Natural killer cell (primary cell): ENCODE measurements at regions not wholly inside any gene's neighbourhood (a gene's known extent, or its start where the extent isn't known, plus 50 kb on each side); places are given as distances from the start of the nearest gene placed in this dataset.

Experiments
- ATAC-seq, 3 donors: fragments of 150-1000 bp in 2 of 3; fragments of 200-7000 bp in 1 of 3; cut with Tn5 transposase; 1 replicate in 1 of 3; 2 replicates in 2 of 3; pipeline ENCODE4 v1.10.0; 2021; ENCODE audit warnings: mild to moderate bottlenecking in 2 of 3, moderate library complexity in 2 of 3
- DNase-seq, 2 donors: peaks; one replicate each; pipeline versions ENCODE4 v3.0.0 to v3.0.0-alpha.2; 2013 to 2021; ENCODE audit warnings: mixed read lengths in 1 of 2
- H3K27ac ChIP-seq: one replicate; pipeline ENCODE4 v1.5.1; 2013; ENCODE audit warnings: mild to moderate bottlenecking, low read length
- H3K27me3 ChIP-seq: one replicate; pipeline ENCODE4 v1.6.1; 2013; ENCODE audit warnings: low read length; ENCODE audit not compliant: control insufficient read depth, insufficient read depth
- H3K36me3 ChIP-seq: one replicate; pipeline ENCODE4 v1.6.1; 2013; ENCODE audit warnings: low read length; ENCODE audit not compliant: control insufficient read depth, insufficient read depth
- H3K4me1 ChIP-seq: one replicate; pipeline ENCODE4 v1.6.1; 2013; ENCODE audit warnings: low read length; ENCODE audit not compliant: control insufficient read depth, insufficient read depth
- H3K4me3 ChIP-seq: one replicate; pipeline ENCODE4 v1.5.1; 2013; ENCODE audit warnings: low read length
- H3K9me3 ChIP-seq: one replicate; pipeline ENCODE4 v1.6.1; 2013; ENCODE audit warnings: low read length; ENCODE audit not compliant: control insufficient read depth, insufficient read depth
- H3K27ac Mint-ChIP-seq, 2 donors: one replicate each; pipeline ENCODE4 v1.8.0; 2022; ENCODE audit warnings: mild to moderate bottlenecking in 2 of 2, mixed read lengths in 2 of 2, moderate library complexity in 1 of 2
- H3K27me3 Mint-ChIP-seq, 2 donors: one replicate each; pipeline ENCODE4 v1.8.0; 2022; ENCODE audit warnings: low read depth in 2 of 2, mixed read lengths in 2 of 2
- H3K36me3 Mint-ChIP-seq: one replicate; pipeline ENCODE4 v1.8.0; 2022; ENCODE audit warnings: mixed read lengths
- H3K4me1 Mint-ChIP-seq, 2 donors: one replicate each; pipeline ENCODE4 v1.8.0; 2022; ENCODE audit warnings: mixed read lengths in 2 of 2
- H3K4me3 Mint-ChIP-seq: one replicate; pipeline ENCODE4 v1.8.0; 2022; ENCODE audit warnings: mild to moderate bottlenecking, moderate library complexity, mixed read lengths
- H3K9me3 Mint-ChIP-seq, 2 donors: one replicate each; pipeline ENCODE4 v1.8.0; 2022; ENCODE audit warnings: mixed read lengths in 2 of 2
- WGBS: methylation state at CpG from one replicate; pipeline ENCODE4 v1.1.7; 2013; ENCODE audit warnings: missing lambda C conversion rate; ENCODE audit not compliant: insufficient coverage; 5-methylcytosine and 5-hydroxymethylcytosine counted together
- intact Hi-C: fragments of 100-400 bp; cut with micrococcal nuclease; formaldehyde crosslinking; loops from one replicate; pipeline ENCODE4 v1.14.2; 2022
- TF ChIP-seq, protein P1 (sequence below): fragments of 200-600 bp; IDR thresholded peaks from one replicate; pipeline ENCODE4 v1.8.0; 2022; ENCODE audit warnings: antibody characterized with exemption

DNA sequence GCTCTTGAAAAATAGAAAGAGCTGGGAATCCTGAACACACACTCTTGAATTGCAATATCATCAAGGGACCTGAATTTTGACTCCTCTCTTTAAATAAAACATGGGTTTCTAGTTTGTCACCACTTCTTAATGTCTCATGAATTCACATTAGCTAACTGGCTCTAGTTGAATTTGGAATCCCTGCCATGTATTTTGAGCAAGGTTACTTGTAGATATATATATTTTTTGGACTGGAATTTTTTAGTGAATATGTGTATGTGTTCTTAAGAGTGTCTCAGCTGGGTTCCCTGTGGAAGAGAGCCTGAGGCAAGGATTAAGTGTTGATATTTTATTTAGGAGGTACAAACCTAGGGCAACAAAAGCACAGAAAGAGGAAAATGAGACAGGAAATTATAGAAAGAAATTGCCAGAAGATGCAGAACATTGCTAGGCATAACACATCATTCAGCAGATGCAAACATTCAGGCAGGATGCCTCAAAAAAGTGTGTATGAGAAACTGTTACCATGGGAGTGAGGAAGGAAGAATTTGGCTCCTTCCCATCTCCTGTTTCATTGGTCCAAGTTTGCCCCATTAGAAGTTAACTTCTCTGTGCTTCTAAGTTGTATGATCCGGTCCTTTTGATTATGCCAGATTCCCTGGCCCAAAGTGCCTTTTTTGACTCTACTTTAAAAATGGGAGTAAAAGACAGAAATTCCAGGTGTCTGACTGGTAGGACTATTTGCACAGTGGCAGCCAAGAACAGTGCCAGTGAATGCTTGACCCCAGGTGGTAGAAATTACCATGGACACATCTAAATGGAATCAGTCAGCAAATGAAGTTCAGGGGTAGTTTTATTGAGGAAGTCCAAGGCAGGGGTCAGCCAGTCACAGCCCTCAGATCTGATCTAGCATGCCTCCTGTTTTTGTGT is 253.7 kb upstream of the TGFBR2 start:
- TF ChIP-seq, protein P1, sequence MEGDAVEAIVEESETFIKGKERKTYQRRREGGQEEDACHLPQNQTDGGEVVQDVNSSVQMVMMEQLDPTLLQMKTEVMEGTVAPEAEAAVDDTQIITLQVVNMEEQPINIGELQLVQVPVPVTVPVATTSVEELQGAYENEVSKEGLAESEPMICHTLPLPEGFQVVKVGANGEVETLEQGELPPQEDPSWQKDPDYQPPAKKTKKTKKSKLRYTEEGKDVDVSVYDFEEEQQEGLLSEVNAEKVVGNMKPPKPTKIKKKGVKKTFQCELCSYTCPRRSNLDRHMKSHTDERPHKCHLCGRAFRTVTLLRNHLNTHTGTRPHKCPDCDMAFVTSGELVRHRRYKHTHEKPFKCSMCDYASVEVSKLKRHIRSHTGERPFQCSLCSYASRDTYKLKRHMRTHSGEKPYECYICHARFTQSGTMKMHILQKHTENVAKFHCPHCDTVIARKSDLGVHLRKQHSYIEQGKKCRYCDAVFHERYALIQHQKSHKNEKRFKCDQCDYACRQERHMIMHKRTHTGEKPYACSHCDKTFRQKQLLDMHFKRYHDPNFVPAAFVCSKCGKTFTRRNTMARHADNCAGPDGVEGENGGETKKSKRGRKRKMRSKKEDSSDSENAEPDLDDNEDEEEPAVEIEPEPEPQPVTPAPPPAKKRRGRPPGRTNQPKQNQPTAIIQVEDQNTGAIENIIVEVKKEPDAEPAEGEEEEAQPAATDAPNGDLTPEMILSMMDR: no peak
- Histone ChIP-seq H3K4me3 (no peak overlapping the region), H3K27ac (no peak overlapping the region), H3K4me1 (peaks cover 21% of the 10 kb centered on the region), H3K36me3 (no peaks in the 10 kb centered on the region), H3K9me3 (no peaks in the 10 kb centered on the region), H3K27me3 (no peaks in the 10 kb centered on the region)
- H3K27ac Mint-ChIP-seq: no peak overlapping the region
- no peak for DNase-seq
- peak overlapping the region; percentile 45 for H3K4me3 Mint-ChIP-seq
- H3K9me3 Mint-ChIP-seq: no peaks in the 10 kb centered on the region
- peaks cover 48 to 49% of the 10 kb centered on the region in 2 donors for H3K4me1 Mint-ChIP-seq
- intact Hi-C loops: no loop called here
- H3K27me3 Mint-ChIP-seq: peaks cover 11 to 27% of the 10 kb centered on the region in 2 donors
- 100% methylated on average over 1 of the region's 1 CpG for WGBS
- no peak for ATAC-seq
- H3K36me3 Mint-ChIP-seq: no peaks in the 10 kb centered on the region

DNA sequence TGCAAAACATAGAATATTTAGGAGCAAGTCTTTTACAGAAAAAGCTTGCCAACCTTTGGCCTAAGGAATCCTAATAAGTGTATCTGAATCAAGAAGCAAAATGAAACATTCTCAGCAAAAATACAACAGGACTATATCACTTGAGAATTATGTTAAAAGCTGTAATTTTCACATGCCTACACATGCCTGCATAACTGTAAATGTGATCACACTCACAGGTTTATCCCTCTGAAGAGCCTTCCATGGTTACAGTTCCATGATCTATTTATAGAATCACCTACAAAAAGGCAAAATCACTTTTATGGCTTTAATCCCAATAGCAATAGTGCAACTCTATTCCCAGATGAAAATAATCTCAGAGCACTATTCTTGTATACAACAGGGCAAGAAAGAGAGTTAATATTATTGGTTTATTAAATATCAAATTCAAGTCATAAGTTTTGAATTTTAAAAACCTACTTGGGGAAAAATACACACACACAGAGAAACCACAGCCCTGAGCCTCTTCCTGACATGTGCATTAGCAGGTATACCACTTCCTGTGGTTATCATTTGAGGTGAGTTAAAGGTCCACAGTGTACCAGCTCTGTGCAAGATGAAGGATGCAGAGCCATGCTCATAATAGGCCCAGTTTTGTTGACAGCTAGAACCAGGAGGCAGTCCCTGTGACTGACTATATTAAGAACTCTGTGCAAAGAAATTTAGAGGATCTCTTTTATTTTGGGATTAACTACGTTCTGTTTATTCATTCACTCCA is 252.5 kb upstream of the TGFBR2 start:
- Histone ChIP-seq H3K36me3 (no peaks in the 10 kb centered on the region), H3K27me3 (no peaks in the 10 kb centered on the region), H3K4me1 (peaks cover 21% of the 10 kb centered on the region), H3K27ac (no peak overlapping the region), H3K9me3 (no peaks in the 10 kb centered on the region), H3K4me3 (no peak overlapping the region)
- Mint-ChIP-seq H3K27me3 (peaks cover 16 to 33% of the 10 kb centered on the region in 2 donors), H3K4me1 (peaks cover 43 to 47% of the 10 kb centered on the region in 2 donors), H3K9me3 (no peaks in the 10 kb centered on the region), H3K27ac (peak overlapping the region; percentile 15 to 26), H3K4me3 (peak overlapping the region; percentile 69), H3K36me3 (no peaks in the 10 kb centered on the region)
- DNase-seq (peak in 1 of 2 donors; percentile 88), ATAC-seq (peak; percentile 88 to 100 (median 89))
- intact Hi-C loops: no loop called here
- no CpG with 5 or more reads among the region's 1 CpG for WGBS
- TF ChIP-seq, protein P1: no peak

DNA sequence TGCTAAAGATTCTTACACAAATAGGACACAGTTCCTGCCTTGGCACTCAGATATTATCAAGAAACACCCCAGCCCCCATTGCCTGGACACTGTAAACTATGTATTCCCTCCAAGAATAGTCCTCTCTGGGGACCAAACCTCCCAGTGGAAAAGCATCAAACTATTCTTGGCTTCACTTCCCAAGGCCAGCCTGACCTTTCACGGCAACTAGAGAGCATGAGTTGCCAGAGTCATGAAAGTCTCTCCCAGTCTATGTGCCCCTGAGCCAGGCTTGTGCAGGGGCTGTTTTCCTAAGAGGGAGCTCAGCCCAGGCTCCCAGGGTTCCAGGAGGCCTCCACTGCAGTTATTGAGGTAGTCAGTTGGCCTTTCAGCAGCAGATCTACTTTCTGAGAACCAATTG is 251.9 kb upstream of the TGFBR2 start:
- Histone ChIP-seq H3K4me1 (peaks cover 21% of the 10 kb centered on the region), H3K9me3 (no peaks in the 10 kb centered on the region), H3K27ac (no peak overlapping the region), H3K27me3 (no peaks in the 10 kb centered on the region), H3K4me3 (no peak overlapping the region), H3K36me3 (no peaks in the 10 kb centered on the region)
- peaks cover 43 to 47% of the 10 kb centered on the region in 2 donors for H3K4me1 Mint-ChIP-seq
- TF ChIP-seq, protein P1: no peak
- H3K27me3 Mint-ChIP-seq: peaks cover 18 to 33% of the 10 kb centered on the region in 2 donors
- no peak for DNase-seq
- peak overlapping the region; percentile 15 to 26 for H3K27ac Mint-ChIP-seq
- H3K4me3 Mint-ChIP-seq: peak overlapping the region; percentile 69
- no peaks in the 10 kb centered on the region for H3K9me3 Mint-ChIP-seq
- 87% methylated on average over 1 of the region's 1 CpG for WGBS
- no peaks in the 10 kb centered on the region for H3K36me3 Mint-ChIP-seq
- ATAC-seq: peak in 1 of 3 donors; percentile 28
- intact Hi-C loops: no loop called here
